Immature natural killer cell (primary cell): ENCODE measurements at regions not wholly inside any gene's neighbourhood (a gene's known extent, or its start where the extent isn't known, plus 50 kb on each side); places are given as distances from the start of the nearest gene placed in this dataset.

Source experiments
- DNase-seq, 3 donors: peaks; one replicate each; pipeline ENCODE4 v3.0.0; 2022; ENCODE audit warnings: mixed read lengths in 1 of 3
- H3K27ac Mint-ChIP-seq, 6 donors: one replicate each; pipeline ENCODE4 v1.8.0; 2020; ENCODE audit warnings: mixed read lengths in 6 of 6, mild to moderate bottlenecking in 5 of 6, inconsistent platforms in 4 of 6, moderate library complexity in 3 of 6
- H3K27me3 Mint-ChIP-seq, 3 donors: one replicate each; pipeline ENCODE4 v1.8.0; 2020 to 2021; ENCODE audit warnings: low read depth in 3 of 3, mild to moderate bottlenecking in 3 of 3, mixed read lengths in 3 of 3, moderate library complexity in 3 of 3, inconsistent platforms in 1 of 3
- H3K36me3 Mint-ChIP-seq, 3 donors: one replicate each; pipeline ENCODE4 v1.8.0; 2020; ENCODE audit warnings: mixed read lengths in 3 of 3, inconsistent platforms in 2 of 3, mild to moderate bottlenecking in 2 of 3
- H3K4me1 Mint-ChIP-seq, 2 donors: one replicate each; pipeline ENCODE4 v1.8.0; 2020; ENCODE audit warnings: inconsistent platforms in 2 of 2, mild to moderate bottlenecking in 2 of 2, mixed read lengths in 2 of 2, moderate library complexity in 1 of 2
- H3K4me3 Mint-ChIP-seq, 5 donors: one replicate each; pipeline ENCODE4 v1.8.0; 2020; ENCODE audit warnings: mild to moderate bottlenecking in 5 of 5, mixed read lengths in 5 of 5, inconsistent platforms in 3 of 5, moderate library complexity in 3 of 5
- H3K9me3 Mint-ChIP-seq, 6 donors: one replicate each; pipeline ENCODE4 v1.8.0; 2020; ENCODE audit warnings: mild to moderate bottlenecking in 6 of 6, mixed read lengths in 6 of 6, inconsistent platforms in 4 of 6, moderate library complexity in 3 of 6

DNA sequence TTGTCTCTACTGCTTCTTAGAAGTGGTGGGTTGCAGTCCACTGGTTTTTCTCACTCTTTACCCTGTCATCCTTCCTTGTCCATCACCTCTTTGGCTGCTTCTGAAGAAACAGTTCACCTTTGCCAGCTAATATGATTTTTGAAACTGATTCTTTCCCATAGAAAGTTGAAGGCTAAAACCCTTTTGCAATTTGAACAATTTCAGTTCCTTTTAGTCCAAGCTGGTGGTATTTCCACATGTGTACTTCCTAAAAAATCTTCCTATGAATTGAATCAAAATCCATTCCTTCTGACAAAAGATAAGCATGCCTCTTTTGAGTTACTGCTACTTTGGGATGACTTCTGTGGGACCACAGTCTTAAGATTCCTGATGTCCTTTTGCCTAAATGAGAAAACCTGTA, 210.0 kb upstream of the MAN1A1 start:
- H3K4me3 Mint-ChIP-seq: no peak overlapping the region
- peaks cover 2 to 5% (median 5%) of the 10 kb centered on the region in 3 donors for H3K36me3 Mint-ChIP-seq
- no peak for DNase-seq
- peaks cover 0 to 3% (median 0%) of the 10 kb centered on the region in 6 donors for H3K9me3 Mint-ChIP-seq
- no peaks in the 10 kb centered on the region for H3K4me1 Mint-ChIP-seq
- H3K27ac Mint-ChIP-seq: no peak overlapping the region
- H3K27me3 Mint-ChIP-seq: peaks cover 0 to 2% (median 0%) of the 10 kb centered on the region in 3 donors

DNA sequence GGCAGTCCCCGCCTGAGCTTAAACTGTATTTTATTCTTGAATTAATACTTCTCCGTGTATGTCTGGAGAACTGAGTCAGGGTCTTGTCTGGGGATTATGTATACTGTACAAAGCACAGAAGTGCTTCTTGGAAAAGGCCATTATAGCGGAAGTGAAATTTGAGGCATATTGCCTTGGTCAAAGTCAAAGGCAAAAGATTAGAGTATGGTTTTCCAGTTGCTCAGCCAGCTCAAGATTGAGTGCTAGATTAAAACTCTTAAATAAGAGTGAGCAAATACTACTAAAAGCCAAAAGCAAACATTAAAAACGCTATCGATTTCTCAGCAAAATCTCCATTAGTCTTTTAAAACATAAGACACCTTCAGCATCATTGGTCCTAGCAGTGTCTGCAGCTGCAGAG, 207.7 kb upstream of the MAN1A1 start:
- peaks cover 0 to 2% (median 0%) of the 10 kb centered on the region in 3 donors for H3K27me3 Mint-ChIP-seq
- H3K36me3 Mint-ChIP-seq: peaks cover 6 to 15% (median 7%) of the 10 kb centered on the region in 3 donors
- peaks cover 0 to 8% (median under 1%) of the 10 kb centered on the region in 6 donors for H3K9me3 Mint-ChIP-seq
- H3K4me1 Mint-ChIP-seq: no peaks in the 10 kb centered on the region
- H3K27ac Mint-ChIP-seq: no peak overlapping the region
- no peak overlapping the region for H3K4me3 Mint-ChIP-seq
- DNase-seq: no peak

DNA sequence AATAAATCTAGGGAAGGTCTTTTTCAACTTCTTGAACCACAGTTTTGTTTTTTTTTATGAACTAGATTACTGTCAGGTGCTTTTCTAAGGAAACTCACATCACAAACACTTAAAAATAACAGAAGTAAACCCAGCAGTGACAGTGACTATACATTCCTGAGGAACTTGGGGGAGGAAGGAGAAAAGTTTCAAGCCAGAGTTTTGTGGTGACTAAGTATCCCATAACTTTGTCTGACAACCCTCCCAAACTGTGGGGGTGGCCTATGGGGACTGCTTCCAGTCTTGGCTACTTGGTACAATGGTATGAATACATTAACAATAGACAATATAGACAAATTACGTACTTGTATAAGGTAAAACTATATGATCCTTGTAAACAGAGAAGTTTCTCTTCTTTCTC, 202.5 kb upstream of the MAN1A1 start:
- Mint-ChIP-seq H3K36me3 (peaks cover 6 to 21% (median 9%) of the 10 kb centered on the region in 3 donors), H3K9me3 (peaks cover 0 to 8% (median 1%) of the 10 kb centered on the region in 6 donors), H3K27ac (no peak overlapping the region), H3K4me3 (no peak overlapping the region), H3K4me1 (no peaks in the 10 kb centered on the region), H3K27me3 (no peaks in the 10 kb centered on the region)
- DNase-seq: no peak

DNA sequence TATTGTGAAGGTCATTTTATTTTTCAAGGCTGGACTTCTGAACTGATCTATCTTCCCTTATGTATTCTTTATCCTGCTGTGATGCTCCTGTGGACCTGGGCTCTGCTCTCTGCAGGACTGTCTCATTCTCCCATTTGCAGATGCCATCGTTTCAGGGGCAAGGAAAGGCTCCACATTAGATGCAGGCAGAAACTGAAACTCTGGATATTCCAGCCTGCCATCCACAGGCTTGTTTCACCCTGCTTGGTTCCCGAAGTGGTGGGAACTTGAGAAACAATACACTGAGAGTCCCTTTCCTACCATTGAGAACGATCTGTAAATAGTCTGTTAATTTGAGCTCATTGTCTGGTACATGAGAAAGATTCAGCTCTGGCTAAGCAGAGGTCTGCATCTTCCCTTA, 197.5 kb upstream of the MAN1A1 start:
- no peak for DNase-seq
- H3K4me1 Mint-ChIP-seq: peaks cover 0 to 11% of the 10 kb centered on the region in 2 donors
- H3K9me3 Mint-ChIP-seq: no peaks in the 10 kb centered on the region
- no peak overlapping the region for H3K4me3 Mint-ChIP-seq
- H3K27me3 Mint-ChIP-seq: peaks cover 0 to 4% (median 0%) of the 10 kb centered on the region in 3 donors
- peaks cover 0 to 6% (median 3%) of the 10 kb centered on the region in 3 donors for H3K36me3 Mint-ChIP-seq
- H3K27ac Mint-ChIP-seq: no peak overlapping the region

DNA sequence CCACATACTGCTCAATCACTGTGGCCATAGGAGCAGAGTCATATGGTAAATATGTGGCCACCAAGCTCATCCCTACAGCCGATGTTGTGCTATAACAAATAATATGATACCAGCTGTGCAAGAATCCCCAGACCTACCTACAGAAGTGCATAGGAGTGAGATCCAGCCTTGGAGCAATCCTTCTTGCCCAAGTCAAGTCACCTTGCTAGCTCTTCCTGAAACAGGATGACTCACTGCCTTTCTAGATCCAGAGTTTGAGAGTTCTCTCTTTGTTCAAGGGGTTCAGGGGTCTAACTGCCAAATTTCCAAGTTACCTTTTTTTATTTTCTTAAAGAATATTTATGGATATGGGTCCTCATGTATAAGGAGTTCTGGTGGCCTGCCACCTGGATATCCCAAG, 195.7 kb upstream of the MAN1A1 start:
- H3K4me1 Mint-ChIP-seq: peaks cover 0 to 11% of the 10 kb centered on the region in 2 donors
- H3K27ac Mint-ChIP-seq: no peak overlapping the region
- H3K36me3 Mint-ChIP-seq: no peaks in the 10 kb centered on the region
- H3K4me3 Mint-ChIP-seq: no peak overlapping the region
- no peaks in the 10 kb centered on the region for H3K9me3 Mint-ChIP-seq
- DNase-seq: no peak
- H3K27me3 Mint-ChIP-seq: peaks cover 0 to 4% (median 0%) of the 10 kb centered on the region in 3 donors

DNA sequence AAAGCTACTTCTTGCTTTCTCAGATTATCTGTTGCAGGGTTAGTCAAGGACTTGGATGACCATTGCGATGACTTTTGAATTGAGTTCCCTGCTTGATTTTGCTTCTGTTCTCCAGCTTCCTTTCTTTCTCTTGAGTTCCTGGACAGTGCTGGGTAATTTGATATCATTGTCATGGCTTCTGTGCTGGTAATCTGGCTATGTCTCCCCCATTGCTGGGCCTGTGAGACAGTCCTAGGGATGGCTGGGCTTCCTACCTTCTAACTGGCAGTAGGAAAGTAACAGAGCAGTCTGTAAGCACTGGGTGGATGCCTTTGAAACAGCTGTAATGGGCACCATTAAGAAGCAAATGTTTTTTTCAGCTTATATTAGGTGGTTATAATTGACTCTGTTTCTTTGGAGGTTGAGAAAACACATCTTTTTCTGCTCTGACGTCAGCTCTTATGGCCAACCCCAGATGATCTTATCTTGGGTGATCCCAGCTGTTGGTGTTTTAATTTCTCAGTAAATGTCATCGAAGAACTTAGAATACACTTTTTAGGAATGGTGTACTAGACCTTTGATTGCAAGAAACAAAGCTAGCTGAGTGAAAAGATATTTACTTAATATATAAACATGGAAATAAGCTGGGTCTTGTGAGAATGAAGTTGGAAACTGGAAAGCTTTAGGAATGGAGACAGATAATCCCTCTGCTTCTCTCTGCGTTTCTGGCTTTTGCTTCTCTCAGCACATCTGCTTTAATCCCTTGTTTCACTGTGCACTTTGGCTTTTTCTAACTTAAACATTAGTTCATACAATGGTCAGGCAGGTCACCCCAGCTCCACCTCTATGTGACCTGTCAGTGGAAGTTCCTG, 195.0 kb upstream of the MAN1A1 start:
- Mint-ChIP-seq H3K4me1 (peaks cover 0 to 11% of the 10 kb centered on the region in 2 donors), H3K27ac (no peak overlapping the region), H3K36me3 (no peaks in the 10 kb centered on the region), H3K27me3 (peaks cover 0 to 4% (median 0%) of the 10 kb centered on the region in 3 donors), H3K4me3 (no peak overlapping the region), H3K9me3 (no peaks in the 10 kb centered on the region)
- DNase-seq: no peak

DNA sequence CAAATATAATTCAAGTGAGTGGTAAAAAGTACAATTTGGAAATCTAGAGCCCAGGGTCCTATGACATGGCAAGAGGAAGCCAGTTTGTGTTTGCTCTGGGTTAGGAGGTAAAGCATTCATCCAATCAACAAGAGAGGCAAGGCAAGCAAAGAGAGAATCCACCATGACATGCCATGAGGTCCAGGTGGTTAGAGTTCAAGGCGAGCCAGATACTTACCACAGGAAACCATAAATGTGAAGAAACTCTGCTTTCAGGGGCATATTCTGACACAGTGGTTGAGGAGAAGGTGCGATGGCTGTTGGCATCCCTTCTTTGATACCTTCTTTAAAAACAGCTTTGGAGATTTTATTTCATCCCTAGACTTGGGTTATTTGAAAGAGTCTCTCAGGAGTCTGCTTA, 193.8 kb upstream of the MAN1A1 start:
- H3K27ac Mint-ChIP-seq: no peak overlapping the region
- H3K4me1 Mint-ChIP-seq: peaks cover 0 to 11% of the 10 kb centered on the region in 2 donors
- peaks cover 0 to 4% (median 0%) of the 10 kb centered on the region in 3 donors for H3K27me3 Mint-ChIP-seq
- no peaks in the 10 kb centered on the region for H3K9me3 Mint-ChIP-seq
- no peaks in the 10 kb centered on the region for H3K36me3 Mint-ChIP-seq
- H3K4me3 Mint-ChIP-seq: no peak overlapping the region
- DNase-seq: no peak

DNA sequence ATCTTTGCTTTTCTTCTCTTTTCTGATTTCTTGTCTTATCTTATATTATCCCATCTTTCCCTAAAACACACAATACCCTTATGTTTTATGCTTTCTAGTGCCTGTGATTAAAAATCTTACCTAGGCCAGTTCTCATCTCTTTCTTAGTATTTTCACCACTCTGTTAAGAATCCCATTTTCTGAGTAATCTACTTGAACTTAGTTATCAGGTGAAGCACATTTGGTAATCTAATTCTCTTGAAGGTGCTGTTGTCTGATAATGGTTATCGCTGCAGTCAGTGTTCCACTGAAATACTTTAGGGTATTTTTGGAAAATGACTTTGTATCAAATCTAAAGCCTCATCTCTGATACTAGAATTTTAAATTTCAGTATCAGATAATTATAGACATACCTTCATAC, 192.5 kb upstream of the MAN1A1 start:
- H3K4me3 Mint-ChIP-seq: no peak overlapping the region
- peaks cover 0 to 4% (median 0%) of the 10 kb centered on the region in 3 donors for H3K27me3 Mint-ChIP-seq
- no peak for DNase-seq
- H3K4me1 Mint-ChIP-seq: peaks cover 0 to 11% of the 10 kb centered on the region in 2 donors
- no peaks in the 10 kb centered on the region for H3K36me3 Mint-ChIP-seq
- no peaks in the 10 kb centered on the region for H3K9me3 Mint-ChIP-seq
- H3K27ac Mint-ChIP-seq: no peak overlapping the region

DNA sequence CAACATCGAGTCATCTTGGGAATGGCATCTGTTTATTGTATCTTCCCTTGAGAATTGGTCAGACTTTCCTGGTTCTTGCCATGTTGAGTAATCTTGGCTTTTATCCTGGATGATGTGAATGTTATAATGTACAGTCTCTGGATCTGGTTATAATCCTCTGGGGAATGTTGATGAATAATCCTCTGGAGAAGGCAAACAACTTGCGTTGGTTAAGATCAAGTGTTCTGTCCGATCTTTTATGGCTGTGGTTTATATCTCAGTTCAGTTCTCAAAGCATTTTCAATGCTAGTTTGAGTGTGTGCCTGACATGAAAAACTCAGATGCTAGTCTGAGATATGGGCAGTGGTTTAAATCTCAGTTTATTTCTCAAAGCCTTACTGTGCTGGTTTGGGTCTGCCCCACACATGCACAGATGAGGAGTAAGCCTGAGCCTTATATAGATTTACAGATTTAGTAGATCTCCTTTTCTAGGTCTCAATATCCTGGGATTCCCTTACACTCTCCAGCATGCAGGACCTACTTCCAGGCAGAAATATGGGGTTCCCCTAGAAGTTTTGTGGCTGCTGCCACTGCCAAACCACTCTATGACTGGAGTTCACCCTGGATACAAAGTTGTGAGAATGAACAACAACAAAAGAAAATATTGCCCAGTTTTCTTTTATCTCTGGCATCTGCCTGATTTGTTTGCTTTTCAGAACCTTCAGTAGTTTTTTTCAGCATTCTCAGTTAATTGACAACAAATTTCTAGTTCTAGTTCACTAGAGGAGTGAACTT, 191.8 kb upstream of the MAN1A1 start:
- H3K4me1 Mint-ChIP-seq: peaks cover 0 to 11% of the 10 kb centered on the region in 2 donors
- H3K4me3 Mint-ChIP-seq: no peak overlapping the region
- DNase-seq: no peak
- H3K36me3 Mint-ChIP-seq: no peaks in the 10 kb centered on the region
- no peaks in the 10 kb centered on the region for H3K9me3 Mint-ChIP-seq
- no peak overlapping the region for H3K27ac Mint-ChIP-seq
- H3K27me3 Mint-ChIP-seq: peaks cover 0 to 4% (median 0%) of the 10 kb centered on the region in 3 donors

DNA sequence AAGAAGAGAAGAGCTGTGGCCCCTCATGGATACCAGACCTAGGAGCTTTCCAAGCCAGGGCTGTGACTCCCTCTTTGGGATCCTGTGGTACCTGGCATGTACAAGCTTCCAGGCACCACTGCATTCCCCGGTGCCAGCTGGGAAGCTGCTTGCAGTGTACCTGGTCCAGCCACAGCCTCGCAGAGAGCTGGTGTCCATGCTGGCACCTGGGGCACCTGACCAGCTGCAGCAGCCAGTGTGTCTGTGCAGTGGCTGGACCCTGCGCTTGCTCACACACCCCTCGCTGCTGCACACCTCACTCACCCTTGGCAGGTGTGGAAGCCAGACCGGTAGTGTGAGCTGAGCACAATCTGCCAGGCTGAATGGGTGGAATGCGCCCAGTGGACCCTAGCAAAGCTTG, 190.9 kb upstream of the MAN1A1 start:
- peaks cover 0 to 11% of the 10 kb centered on the region in 2 donors for H3K4me1 Mint-ChIP-seq
- peaks cover 0 to 4% (median 0%) of the 10 kb centered on the region in 3 donors for H3K27me3 Mint-ChIP-seq
- no peak overlapping the region for H3K27ac Mint-ChIP-seq
- H3K4me3 Mint-ChIP-seq: no peak overlapping the region
- H3K36me3 Mint-ChIP-seq: no peaks in the 10 kb centered on the region
- DNase-seq: no peak
- H3K9me3 Mint-ChIP-seq: no peaks in the 10 kb centered on the region

DNA sequence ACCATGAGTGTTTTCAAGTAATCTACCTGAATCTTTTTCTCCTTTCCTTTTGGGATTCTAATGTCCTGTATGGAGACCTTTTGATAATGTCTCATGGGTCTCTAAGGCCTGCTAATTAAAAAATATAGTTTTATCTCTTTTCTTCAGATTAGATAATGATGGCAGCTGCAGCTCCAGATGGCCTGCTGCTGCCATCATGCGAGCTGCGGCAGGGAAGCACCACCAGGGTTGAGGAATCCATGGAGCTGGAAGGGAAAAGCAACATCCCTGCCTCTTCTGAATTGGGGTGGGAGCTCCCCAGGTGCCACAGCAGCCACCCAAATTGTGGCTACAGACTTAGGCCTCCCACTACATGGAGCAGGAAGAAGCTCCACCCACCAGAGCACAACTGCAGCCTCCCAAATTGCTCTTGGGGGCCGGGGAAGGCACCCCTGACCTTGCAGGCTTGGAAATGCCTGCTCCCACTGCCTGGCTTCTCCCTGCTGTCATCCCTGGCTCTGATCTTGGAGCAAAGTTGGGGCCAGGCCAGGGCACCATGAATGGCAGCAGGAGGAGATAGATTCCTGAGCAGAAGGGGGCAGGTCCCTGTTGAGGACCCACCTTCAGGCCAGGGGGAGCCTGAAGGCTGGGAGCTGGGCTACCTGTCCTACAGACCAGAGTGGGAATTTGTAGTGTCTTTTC, 189.6 kb upstream of the MAN1A1 start:
- no peaks in the 10 kb centered on the region for H3K9me3 Mint-ChIP-seq
- H3K27ac Mint-ChIP-seq: no peak overlapping the region
- H3K4me3 Mint-ChIP-seq: no peak overlapping the region
- peaks cover 0 to 11% of the 10 kb centered on the region in 2 donors for H3K4me1 Mint-ChIP-seq
- no peaks in the 10 kb centered on the region for H3K36me3 Mint-ChIP-seq
- DNase-seq: no peak
- H3K27me3 Mint-ChIP-seq: peaks cover 0 to 4% (median 0%) of the 10 kb centered on the region in 3 donors

DNA sequence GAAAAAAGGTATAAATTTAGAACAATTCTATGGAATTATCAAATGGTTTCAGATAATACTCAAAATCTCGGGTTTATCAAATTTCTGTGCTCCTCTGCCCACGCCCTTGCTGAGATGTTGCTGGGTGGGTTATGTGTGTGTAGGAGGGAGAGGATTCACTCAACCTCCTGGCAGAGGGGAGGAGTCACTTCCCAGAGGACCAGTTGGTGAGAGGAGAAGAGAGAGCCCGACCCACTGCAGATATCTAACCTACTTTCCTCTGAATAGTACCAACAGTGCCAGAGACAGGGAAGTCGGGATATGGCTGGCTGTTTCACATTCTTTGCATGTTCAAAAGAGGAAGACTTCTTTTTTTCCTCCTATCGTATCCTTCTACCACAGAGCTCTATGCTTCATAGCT, 187.1 kb upstream of the MAN1A1 start:
- no peak for DNase-seq
- H3K9me3 Mint-ChIP-seq: no peaks in the 10 kb centered on the region
- H3K36me3 Mint-ChIP-seq: no peaks in the 10 kb centered on the region
- no peak overlapping the region for H3K4me3 Mint-ChIP-seq
- H3K4me1 Mint-ChIP-seq: no peaks in the 10 kb centered on the region
- H3K27ac Mint-ChIP-seq: no peak overlapping the region
- no peaks in the 10 kb centered on the region for H3K27me3 Mint-ChIP-seq

DNA sequence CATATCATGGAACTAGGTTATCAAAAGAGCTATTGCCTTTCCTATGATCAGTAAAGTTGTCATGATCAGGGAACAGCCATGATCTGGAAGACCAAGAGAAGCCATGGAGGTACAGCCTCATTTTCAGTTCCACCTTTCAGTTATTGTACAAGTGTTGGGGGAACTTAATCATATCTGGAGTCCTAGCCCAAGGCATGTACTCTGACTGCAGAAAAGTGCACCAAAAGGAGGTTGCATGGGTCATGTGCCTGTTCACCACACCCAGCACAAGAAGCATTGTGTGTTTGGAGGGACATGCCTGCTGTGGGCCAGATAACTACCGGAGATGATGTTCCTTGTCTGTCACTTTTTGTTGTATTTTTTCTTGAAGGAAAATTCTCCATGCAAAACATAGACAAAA, 185.8 kb upstream of the MAN1A1 start:
- Mint-ChIP-seq H3K27me3 (no peaks in the 10 kb centered on the region), H3K27ac (no peak overlapping the region), H3K4me3 (no peak overlapping the region), H3K4me1 (no peaks in the 10 kb centered on the region), H3K36me3 (no peaks in the 10 kb centered on the region), H3K9me3 (no peaks in the 10 kb centered on the region)
- no peak for DNase-seq
